ENCODE measurements at regions not wholly inside any gene's neighbourhood (a gene's known extent, or its start where the extent isn't known, plus 50 kb on each side); places are given as distances from the start of the nearest gene placed in this dataset.

- DNase-seq, result peak; percentile 15
These were observed 536.1 kb upstream of the RAB6C start for GRCh38 chr2:129443235-129443864.

GRCh38 chr2:129443865-129444739, 535.4 kb upstream of the RAB6C start:
- DNase-seq, result no peak

DNA sequence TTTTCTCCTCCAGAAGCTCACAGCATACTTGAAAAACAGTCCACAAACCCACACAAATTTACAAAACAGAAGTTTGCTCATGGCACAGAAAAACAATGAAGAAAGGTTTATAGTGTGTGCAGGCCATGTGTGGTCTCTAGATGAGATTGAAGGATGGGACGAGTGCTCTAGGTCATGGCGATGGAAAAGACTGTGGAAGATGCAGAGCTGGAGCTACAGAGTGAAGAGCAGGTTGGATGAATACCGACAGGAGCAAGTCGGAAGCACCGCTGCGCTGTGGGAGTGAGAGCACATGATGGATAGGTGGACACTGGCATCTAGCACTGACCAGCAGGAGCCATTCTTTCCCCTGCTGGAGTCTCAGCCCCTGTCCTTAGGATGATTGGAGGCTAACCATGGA, 534.7 kb upstream of the RAB6C start:
- DNase-seq, result no peak

DNA sequence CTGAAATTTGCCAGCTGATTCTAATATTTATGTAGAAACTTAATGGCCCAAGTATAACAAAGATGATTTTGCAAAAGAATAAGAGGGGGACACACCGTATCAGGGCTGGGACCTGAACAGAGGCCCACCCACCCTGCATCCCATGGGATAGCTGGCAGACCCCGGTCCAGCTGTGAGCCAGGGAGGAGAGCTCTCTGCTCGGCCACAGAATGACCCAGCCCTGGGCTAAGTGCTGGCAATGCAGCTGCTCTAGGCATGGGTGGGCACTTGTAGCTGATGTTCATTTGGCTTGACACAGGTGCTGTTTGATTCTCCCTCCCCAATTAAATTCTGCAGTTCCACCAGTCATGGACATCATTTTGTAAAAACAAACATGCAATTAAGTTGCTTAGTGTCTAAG, 522.8 kb upstream of the RAB6C start:
- DNase-seq, result no peak

- no peak for DNase-seq
These were observed 522.1 kb upstream of the RAB6C start for GRCh38 chr2:129457277-129457818.

DNA sequence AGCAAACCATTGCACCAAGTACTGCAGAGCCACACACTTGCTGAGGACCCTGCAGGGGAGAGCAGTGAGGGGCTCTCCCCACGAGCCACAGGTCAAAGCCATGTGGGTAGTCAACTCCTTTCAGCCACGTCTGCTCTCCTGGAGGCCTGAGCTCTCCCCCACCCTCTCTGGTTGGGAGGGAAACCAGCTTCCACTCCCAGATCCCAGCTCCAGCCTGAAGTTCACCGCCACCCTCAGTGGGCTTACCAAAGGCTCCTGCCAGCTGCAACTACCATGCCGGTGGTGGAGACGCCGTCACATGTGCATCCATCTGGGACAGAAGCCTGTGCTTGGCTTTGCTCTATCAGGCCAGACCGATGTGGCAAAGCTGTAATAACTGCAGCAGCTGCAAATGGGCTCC, 521.5 kb upstream of the RAB6C start:
- no peak for DNase-seq

DNA sequence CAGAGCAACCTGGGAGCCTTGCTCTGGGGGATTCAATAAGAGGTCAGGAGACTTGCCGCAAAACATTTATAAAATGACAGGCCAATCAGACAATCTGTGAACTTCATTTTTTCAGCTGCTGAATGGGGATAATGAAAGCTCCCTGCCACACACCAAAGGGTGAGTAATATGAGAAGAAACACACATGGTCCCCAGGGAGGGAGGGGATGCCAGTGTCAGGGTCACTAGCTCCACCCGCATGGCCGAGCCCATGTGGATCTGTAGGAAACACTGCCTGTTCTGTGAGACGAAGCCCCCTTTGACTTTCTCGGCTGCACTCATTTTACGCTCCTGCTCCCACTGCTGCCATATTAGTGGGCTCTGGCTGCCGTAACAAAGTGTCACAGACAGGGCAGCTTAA, 521.0 kb upstream of the RAB6C start:
- no peak for DNase-seq

GRCh38 chr2:129459200-129459876, 520.1 kb upstream of the RAB6C start:
- no peak for DNase-seq

GRCh38 chr2:129459881-129460280, 519.6 kb upstream of the RAB6C start:
- no peak for DNase-seq

DNA sequence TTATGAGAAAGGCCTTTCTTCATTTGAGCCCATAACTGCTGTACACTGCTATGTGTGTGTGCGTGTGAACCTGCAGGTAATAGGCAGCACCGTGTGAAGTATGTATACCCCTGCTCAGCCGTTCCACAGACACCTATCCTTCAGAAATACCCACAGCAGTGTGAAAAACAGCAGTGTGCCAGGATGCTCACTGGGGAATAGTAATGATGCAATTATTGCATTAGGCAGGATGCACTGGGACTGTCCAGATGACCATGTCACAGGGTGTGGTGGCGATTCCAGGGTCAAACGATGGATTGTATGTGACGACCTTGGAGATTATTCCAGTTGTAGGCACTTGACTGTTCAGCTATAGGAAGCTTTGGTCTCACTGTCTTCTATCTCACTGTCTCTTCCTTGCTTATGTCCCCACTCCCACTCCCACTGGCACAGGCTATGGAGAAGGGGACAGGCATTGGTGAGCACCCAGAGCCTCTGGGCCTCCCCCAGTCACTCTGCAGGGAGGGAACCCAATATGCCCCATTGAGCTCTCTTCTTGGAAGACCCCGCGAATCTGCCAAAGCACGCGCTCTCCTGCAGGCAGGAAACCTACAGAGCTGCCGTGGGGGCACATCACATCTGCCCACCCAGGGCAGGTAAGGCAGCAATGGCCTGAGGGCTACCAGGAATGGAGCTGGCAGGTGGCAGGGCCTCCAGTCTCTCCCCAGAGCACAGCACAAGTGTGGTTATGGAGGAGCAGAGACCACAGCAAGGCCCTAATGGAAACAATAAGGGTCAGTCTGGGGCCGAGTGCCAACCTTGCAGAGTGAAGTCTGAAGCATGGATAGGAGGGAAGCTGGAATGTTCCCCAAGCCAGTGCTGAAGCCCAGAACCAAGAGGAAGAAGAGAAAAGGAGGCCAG, 518.9 kb upstream of the RAB6C start:
- DNase-seq, result no peak

DNA sequence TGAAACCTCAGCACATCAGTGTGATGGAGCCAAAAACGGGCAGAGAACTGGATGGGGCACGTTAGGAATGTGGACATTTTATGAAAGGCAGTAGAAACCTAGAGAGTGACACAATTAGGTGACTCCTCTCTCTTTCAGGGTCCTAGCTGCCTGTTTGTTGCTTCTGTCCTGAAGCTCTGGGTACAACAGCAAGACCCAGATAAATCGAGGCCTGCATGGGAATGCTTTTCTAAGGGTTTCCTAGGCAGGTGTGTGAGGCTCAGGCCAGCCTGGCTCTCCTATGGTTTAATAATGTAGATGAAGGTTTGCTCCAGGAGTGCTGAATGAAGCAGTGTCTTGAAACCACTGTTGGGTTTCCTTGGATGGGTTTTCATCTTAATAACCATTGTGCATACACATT, 517.1 kb upstream of the RAB6C start:
- no peak for DNase-seq

DNA sequence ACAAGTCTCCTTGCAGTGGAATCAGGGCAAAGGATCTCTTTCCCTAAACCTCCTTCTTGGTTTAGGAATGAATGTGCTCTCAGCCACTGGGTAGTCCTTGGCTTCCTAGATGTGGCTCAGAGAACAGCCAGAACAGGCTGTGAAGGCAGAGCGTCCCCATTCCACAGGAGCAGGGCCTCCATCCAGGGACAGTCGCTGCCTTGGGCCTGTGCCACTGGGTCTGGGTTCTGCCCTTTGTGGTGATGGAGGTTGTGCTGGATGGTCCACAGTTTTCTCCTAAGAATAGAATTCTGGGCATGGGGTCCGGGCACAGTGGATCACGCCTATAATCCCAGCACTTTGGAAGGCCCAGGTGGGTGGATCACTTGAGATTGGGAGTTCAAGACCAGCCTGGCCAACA, 516.5 kb upstream of the RAB6C start:
- no peak for DNase-seq

DNA sequence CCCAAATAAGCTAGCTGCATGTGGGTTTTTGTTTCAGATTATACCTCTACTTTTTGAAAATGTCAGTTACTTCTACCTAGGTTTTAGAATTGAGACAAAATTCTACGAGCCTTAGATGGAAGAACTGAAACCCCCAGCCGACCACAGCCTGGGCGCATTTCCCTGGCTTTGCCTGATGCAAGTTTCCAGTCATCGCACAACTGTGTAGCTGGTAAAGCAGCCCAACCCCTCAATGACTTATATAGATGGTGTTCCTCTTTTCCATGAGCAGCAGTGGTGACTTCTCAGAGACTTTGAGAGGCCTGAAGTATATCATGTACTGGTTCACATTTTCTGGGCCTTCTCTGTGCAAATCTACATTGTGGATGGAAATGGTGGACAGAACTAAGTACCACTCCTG, 515.4 kb upstream of the RAB6C start:
- DNase-seq, result no peak

- no peak for DNase-seq
These were observed 514.8 kb upstream of the RAB6C start for GRCh38 chr2:129464631-129465030.

DNA sequence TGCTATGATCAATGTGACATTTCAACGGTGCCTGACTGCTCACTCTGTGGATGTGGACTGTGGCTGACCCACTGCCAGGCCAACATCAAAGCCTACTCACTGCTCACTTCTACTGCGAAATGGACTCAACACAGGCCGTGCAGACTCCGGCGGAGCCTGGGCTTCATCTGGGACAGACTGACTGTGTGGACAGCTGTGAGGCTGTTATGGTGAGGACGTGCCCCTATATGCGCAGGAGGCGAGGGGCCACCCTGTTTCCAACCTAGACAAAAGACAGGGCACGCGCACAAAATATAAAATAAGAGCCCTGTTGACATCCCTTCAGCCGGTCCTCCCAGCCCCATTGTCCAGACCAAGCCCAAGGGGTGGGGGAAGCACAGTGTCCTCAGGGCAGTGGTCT, 514.4 kb upstream of the RAB6C start:
- no peak for DNase-seq

GRCh38 chr2:129466389-129466788, 513.1 kb upstream of the RAB6C start:
- DNase-seq, result no peak

- DNase-seq, result no peak
These were observed 512.3 kb upstream of the RAB6C start for GRCh38 chr2:129467012-129467779.

DNA sequence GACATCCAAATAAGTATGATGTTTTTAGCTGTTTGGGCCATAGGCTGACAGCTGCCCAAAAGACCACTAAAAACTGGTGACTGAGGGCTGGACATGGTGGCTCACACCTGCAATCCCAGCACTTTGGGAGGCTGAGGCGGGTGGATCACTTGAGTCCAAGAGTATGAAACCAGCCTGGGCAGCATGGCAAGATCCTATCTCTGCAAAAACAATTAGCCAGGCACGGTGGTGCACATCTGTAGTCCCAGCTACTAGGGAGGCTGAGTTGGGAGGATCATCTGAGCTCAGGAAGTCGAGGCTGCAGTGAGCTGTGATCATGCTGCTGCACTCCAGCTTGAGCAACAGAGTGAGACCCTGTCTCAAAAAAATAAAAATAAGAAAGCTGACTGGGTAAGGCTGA, 511.5 kb upstream of the RAB6C start:
- DNase-seq, result no peak

GRCh38 chr2:129468879-129469278, 510.6 kb upstream of the RAB6C start:
- no peak for DNase-seq

DNA sequence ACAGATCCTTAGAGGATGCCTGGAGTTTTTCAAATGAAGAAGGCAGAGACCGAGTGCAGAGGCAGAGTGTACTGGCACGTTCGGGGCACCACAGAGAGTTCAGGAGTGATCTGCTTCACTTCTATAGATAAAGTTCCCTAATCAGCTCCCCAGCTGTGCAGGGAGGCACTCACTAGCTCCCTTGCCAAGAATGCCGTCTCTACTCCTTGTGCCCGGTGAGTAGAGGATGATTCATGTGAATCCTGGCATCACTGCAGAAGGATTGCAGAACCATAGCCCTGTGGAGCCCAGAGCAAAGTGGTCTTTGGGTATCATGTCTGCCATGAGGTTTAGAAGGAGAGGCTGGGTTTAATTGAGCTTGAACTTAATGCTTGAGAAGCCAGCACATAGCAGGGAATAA, 510.1 kb upstream of the RAB6C start:
- no peak for DNase-seq

GRCh38 chr2:129469871-129470270, 509.6 kb upstream of the RAB6C start:
- no peak for DNase-seq
